Thyroid gland (tissue), 4 donors: ENCODE measurements at regions not wholly inside any gene's neighbourhood (a gene's known extent, or its start where the extent isn't known, plus 50 kb on each side); places are given as distances from the start of the nearest gene placed in this dataset.

Source experiments
- CTCF ChIP-seq, 6 experiments: fragments of 200-600 bp in 3 of 6; fragments of 450-650 bp in 3 of 6; sonication (generic) in 3 of 6; IDR thresholded peaks; one replicate each; pipeline ENCODE4 v1.5.1; 2016 to 2019; ENCODE audit warnings: antibody characterized with exemption in 6 of 6, mild to moderate bottlenecking in 2 of 6, inconsistent platforms in 1 of 6, moderate library complexity in 1 of 6
- POLR2A ChIP-seq, 2 donors: fragments of 450-650 bp; IDR thresholded peaks; one replicate each; pipeline ENCODE4 v1.6.1; 2017; ENCODE audit warnings: antibody characterized with exemption in 2 of 2, mild to moderate bottlenecking in 2 of 2, moderate library complexity in 1 of 2

DNA sequence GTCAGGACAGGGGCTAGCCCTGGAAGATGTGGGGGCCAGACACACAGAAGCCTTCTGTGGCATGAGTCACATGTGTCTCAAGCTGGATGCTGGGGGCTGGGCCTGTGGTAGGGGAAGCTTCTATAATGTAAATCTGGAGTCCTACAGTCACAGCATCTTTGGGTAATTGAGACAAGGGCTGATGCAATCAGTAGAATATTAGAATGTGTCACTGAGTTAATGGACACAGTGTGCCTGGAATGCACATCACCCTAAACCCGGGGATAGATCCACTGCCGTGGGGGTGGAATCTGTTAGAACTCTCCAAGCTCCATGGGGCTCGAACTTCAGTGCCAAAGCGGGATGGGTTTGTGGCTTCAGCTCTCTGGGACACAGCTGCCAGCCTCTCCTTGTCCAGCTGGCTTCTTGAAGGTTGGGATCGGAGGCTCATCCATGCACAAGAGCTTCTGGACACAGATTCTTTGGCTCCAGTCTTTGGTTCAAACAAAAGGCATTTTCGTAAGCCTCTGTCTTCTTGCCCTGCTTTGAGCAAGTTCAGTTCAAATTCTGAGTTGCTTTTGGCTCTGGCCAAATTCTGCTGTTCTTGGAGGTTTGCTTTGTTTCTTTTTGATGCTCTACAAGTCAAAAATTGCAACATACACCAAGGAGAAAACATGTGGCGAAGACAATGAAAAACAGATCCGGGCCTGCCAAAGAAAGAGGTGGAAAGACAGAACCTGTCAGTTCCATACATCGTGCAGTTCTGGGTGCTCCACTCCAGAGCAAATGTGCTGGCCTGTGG lies 194.8 kb upstream of the ZNF32 start:
- TF ChIP-seq CTCF (IDR thresholded peaks at IDR 0.05) = no peak
- TF ChIP-seq POLR2A (IDR thresholded peaks at IDR 0.05) = no peak
